Superior temporal gyrus (tissue), 1 donor: ENCODE measurements at regions not wholly inside any gene's neighbourhood (a gene's known extent, or its start where the extent isn't known, plus 50 kb on each side); places are given as distances from the start of the nearest gene placed in this dataset.

Experiments
- DNase-seq: peaks from one replicate; pipeline ENCODE4 v3.0.0-alpha.2; 2016; ENCODE audit errors: extremely low spot score

DNA sequence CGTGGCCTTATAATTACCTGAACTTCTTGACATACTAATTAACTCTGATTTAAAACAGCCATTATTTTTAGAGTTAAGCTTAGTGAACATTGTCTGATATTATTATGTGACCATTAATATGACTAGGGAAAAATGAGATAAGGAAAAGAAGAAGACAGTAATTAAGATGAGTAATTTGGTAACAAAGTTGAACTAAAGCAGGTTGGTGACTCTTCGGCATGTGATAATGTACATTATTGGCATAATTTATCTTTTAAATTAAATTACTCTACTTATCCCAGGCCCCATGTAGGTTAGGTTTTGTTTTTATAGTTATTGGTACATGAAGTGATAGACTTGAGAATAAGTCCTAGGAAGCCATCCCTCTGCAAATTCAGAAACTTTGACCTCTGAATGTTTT is 249.7 kb upstream of the CFAP20DC start:
- no peak for DNase-seq

DNA sequence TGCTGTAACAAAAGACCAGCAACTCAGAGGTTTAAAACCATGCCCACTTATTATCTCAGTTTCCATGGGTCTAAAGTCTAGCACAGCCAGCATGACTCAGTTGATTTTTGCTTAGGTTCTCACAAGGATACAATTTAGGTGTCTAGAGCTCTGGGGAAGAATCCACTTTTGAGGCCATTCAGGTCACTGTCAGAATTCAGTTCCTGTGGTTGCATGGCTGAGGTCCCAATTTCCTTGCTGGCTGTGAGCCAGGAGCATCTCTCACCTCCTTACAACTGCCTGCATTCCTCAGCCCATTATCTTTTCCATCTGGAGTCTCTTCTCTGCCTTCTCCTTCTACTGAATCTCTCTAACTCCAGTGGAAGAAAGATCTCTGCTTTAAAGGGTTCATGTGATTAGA is 240.5 kb upstream of the CFAP20DC start:
- DNase-seq = no peak

GRCh38 chr3:59289831-59290230 is 240.0 kb upstream of the CFAP20DC start:
- no peak for DNase-seq

DNA sequence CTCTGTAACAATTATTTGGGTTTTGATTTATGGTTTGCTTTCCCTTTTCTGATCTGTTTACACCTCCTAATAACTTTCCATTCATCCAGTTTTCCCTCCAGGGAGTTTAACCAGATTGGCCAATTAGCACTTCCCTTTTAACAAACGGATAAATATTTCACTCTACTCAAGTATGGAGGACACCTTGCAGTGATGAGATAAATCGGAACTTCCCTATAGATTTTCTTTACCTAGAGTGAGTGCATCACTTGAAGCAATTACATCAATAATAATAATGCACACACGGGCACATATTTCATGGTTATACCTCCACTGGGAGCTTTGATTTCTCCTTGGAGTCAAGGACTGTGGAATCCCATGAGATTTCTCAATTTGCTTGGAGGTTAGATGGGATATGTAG is 239.1 kb upstream of the CFAP20DC start:
- no peak for DNase-seq

- no peak for DNase-seq
Measured at GRCh38 chr3:59286791-59287531, 237.1 kb upstream of the CFAP20DC start.

- no peak for DNase-seq
Measured at GRCh38 chr3:59285560-59285959, 235.7 kb upstream of the CFAP20DC start.

GRCh38 chr3:59284926-59285325 is 235.1 kb upstream of the CFAP20DC start:
- no peak for DNase-seq

- DNase-seq = no peak
Measured at GRCh38 chr3:59280113-59280512, 230.3 kb upstream of the CFAP20DC start.

- DNase-seq = no peak
Measured at GRCh38 chr3:59277816-59278215, 228.0 kb upstream of the CFAP20DC start.

GRCh38 chr3:59277201-59277600 is 227.4 kb upstream of the CFAP20DC start:
- no peak for DNase-seq

DNA sequence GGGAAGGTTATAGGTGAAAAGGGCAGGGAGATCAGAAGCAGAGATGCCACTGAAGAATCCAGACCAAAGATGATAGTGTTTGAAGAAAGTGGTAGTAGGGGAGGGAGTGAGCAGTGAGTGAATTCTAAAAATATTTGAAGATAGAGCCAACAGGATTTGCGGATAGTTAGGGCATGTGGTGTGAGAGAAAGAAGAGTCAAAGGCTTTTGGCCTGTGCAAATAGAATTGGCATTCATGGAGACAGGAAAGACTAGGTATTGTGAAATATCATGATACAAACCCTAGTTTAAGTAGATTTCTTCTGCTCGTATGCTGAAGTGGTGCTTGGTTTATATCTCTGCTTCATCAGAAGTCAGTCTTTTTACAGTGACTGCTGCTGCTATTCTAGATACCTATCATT is 224.2 kb upstream of the CFAP20DC start:
- no peak for DNase-seq

- DNase-seq = no peak
Measured at GRCh38 chr3:59271971-59272370, 222.1 kb upstream of the CFAP20DC start.

DNA sequence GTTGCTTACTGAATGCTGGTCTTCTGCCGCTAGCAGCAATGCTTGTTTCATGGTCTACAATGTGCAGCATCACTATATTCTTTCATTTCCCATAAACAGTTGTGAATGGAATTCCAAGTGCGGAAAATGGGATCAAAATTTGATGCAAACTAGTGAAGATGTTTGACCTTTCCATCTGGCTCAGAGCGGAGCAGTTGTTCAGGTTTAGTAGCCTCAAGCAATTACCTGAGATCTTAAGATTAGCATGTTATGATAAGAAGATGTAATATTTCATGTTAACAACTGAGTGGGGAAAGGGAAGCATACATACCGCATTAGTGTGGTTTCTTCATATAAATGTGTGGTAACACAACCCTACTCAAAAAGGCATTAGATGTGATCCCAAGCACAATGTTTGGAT is 221.1 kb upstream of the CFAP20DC start:
- no peak for DNase-seq

DNA sequence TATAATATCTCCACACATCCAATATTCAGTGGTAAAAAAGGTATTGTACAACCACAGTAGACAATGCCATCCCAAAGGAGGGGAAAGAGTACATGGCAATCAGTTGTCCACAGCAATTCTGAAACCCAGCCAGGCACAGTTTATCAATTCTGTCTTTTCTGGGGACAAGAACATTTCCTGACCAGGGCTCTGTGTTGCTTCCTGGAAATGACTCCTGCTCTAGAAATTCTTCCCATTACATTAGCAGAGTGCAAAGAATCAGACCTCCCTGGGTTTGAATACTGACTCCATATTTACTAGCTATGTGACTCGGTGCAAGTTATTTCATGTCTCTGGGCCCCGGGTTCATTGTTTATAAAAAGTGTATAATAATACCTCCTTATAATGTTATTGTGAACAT is 220.4 kb upstream of the CFAP20DC start:
- DNase-seq = no peak

DNA sequence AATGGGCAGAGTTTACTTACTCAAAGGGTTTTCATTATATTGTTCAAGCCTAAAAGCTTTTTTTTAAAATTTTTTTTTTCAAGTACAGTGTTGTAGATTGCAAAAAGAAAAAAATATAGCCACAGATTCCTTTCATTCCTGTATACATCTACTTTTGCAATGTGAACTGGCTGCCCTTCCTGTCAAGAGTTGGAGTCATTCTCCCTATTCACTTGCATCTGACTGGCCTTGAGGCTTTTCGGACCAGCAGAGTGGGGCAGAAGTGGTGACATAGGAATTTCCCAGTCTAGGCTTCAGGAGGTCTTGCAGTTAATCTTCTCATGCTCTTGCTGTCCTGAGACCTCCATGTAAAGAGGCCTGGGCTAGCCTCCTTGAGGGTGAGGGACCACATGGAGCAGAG is 218.3 kb upstream of the CFAP20DC start:
- no peak for DNase-seq

GRCh38 chr3:59267021-59267420 is 217.2 kb upstream of the CFAP20DC start:
- no peak for DNase-seq

- DNase-seq = no peak
Measured at GRCh38 chr3:59266551-59266950, 216.7 kb upstream of the CFAP20DC start.

- no peak for DNase-seq
Measured at GRCh38 chr3:59265566-59265965, 215.7 kb upstream of the CFAP20DC start.

GRCh38 chr3:59264366-59264765 is 214.5 kb upstream of the CFAP20DC start:
- DNase-seq = no peak

GRCh38 chr3:59263152-59263551 is 213.3 kb upstream of the CFAP20DC start:
- DNase-seq = no peak

DNA sequence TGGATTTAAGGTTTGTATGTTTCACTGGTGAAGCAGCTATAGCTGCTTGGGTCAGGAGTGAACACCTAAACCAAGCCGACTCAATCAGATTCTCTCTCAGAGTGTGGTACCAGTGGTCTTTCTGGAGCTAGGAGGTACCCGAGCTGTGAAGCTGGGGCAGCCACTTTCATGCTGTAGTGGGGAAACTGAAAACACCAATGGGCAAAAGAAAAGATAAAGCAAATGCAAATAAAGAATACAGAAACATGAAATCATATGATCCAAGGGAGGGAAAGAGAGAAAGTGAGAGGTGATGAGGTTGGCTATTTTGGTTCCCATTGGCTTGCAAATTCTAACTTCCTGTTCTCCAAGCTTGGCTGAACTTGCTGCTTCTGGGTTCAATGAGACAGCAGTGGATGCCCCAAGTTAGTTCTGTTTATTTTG is 212.3 kb upstream of the CFAP20DC start:
- no peak for DNase-seq

DNA sequence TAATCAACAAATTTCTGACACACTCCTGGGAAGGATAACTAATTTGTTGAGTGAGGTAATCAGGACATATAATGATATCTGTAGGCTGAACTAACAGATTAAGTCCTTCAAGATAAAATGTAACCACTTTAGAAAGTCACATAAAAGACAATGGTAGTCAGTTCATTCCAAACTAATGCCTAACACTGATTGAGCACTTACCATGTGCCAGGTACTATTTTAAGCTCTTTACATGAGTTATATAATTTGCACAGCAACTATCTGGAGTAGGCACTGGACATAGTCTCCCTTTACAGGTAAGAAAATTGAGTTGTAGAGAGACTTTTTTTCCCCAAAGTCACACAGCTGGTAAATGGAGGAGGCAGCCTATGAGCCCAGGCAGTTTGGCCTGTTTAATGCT is 211.2 kb upstream of the CFAP20DC start:
- no peak for DNase-seq

DNA sequence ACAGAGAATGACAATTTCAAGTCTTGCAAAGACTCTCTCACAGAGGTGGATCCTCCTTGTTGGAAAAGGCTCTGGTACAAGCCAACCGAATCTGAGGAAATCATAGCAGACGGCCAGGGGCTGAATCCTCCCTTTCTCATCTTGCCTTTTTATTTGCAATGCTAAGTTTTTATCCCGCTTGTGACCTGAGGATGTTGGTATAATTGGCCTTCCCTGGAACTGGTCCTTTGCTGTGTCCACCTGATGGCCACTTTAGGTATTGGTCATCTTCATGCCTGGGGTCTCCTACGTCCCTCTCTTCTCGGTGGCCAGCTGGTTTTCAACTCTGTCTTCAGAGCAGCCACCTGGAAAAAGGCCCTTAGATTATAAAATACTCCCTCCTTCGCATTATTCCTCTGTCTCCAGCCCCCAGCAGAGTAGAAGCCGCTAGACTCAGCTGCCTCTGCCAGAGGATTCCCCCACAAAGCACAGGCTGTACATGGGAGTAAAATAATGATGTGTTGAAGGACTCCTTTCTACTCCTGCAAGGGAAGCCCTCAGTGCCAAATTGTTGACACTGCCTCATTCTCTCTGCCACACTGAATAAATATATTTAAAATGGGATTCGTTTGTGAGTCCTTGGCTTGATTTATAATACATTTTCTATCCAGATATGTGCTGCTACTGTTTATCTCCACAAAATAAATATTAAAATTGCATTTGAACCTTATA is 208.9 kb upstream of the CFAP20DC start:
- no peak for DNase-seq

GRCh38 chr3:59257506-59257905 is 207.7 kb upstream of the CFAP20DC start:
- DNase-seq = no peak
